Karpas-422 (cell line): ENCODE measurements at regions not wholly inside any gene's neighbourhood (a gene's known extent, or its start where the extent isn't known, plus 50 kb on each side); places are given as distances from the start of the nearest gene placed in this dataset.

Source experiments
- DNase-seq: peaks from one replicate; pipeline ENCODE4 v3.0.0-alpha.2; 2015
- H2AFZ ChIP-seq: fragments of 200-600 bp; sonication (generic); 2 replicates; pipeline ENCODE4 v1.6.1; 2014; ENCODE audit warnings: antibody characterized with exemption, low read length, mixed read lengths
- H3K27ac ChIP-seq: fragments of 200-600 bp; sonication (generic); 2 replicates; pipeline ENCODE4 v1.5.1; 2014; ENCODE audit warnings: mild to moderate bottlenecking, low read length, moderate library complexity
- H3K27me3 ChIP-seq: fragments of 200-600 bp; sonication (generic); 2 replicates; pipeline ENCODE4 v1.6.1; 2014; ENCODE audit warnings: low read length, mixed read lengths
- H3K36me3 ChIP-seq: fragments of 200-600 bp; sonication (generic); 2 replicates; pipeline ENCODE4 v1.6.1; 2014; ENCODE audit warnings: low read length, mixed read lengths; ENCODE audit not compliant: insufficient read depth
- H3K4me1 ChIP-seq: fragments of 200-600 bp; sonication (generic); 2 replicates; pipeline ENCODE4 v1.6.1; 2014; ENCODE audit warnings: mild to moderate bottlenecking, low read length, mixed read lengths
- H3K4me2 ChIP-seq: fragments of 200-600 bp; sonication (generic); 2 replicates; pipeline ENCODE4 v1.6.1; 2014; ENCODE audit warnings: low read length, low read depth, mild to moderate bottlenecking; ENCODE audit not compliant: poor library complexity, severe bottlenecking
- H3K4me3 ChIP-seq: fragments of 200-600 bp; sonication (generic); 2 replicates; pipeline ENCODE4 v1.5.1; 2014; ENCODE audit warnings: mild to moderate bottlenecking, antibody characterized with exemption, low read length, mixed read lengths
- H3K79me2 ChIP-seq: fragments of 200-600 bp; sonication (generic); 2 replicates; pipeline ENCODE4 v1.6.1; 2014; ENCODE audit warnings: mild to moderate bottlenecking, low read length, mixed read lengths
- H3K9ac ChIP-seq: fragments of 200-600 bp; sonication (generic); 2 replicates; pipeline ENCODE4 v1.6.0; 2014; ENCODE audit warnings: low read length
- H3K9me2 ChIP-seq: fragments of 200-600 bp; sonication (generic), shearing (Covaris generic); replicated peaks from 2 replicates; pipeline ENCODE4 v1.6.0; 2014; ENCODE audit warnings: mild to moderate bottlenecking, low read length, moderate library complexity; ENCODE audit not compliant: insufficient read depth
- H3K9me3 ChIP-seq: fragments of 300-700, 200-600 bp; sonication (generic); 2 replicates; pipeline ENCODE4 v1.6.1; 2014; ENCODE audit warnings: low read length, mixed read lengths
- H4K20me1 ChIP-seq: fragments of 200-600 bp; sonication (generic); 2 replicates; pipeline ENCODE4 v1.6.1; 2014; ENCODE audit warnings: mild to moderate bottlenecking, antibody characterized with exemption, low read length, low read depth; ENCODE audit not compliant: insufficient read depth

DNA sequence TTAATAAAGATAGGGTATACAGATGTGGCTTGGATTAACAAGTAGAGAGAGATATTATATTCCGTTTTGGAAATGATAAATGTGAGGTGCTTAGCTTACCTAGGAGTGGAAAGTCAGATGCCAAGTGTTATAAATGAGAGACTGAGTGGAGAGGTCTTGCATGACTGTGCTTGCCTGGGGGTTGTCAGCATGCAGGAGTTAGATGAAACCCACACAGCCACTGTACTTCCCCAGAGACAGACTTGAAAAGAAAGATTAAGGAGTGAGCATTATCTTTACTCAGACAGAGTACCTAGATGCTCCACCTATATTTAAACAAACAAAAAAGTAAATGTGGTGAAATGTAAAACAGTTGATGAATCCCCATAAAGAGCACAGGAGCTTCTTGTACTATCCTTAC is 482.7 kb downstream of the RIT2 start:
- DNase-seq = no peak
- Histone ChIP-seq H3K4me3 (no peak overlapping the region), H3K4me1 (no peaks in the 10 kb centered on the region), H3K9me3 (no peaks in the 10 kb centered on the region; the same call in 1 of the 2 replicates), H3K27ac (no peak overlapping the region), H3K79me2 (no peaks in the 10 kb centered on the region), H2AFZ (no peak overlapping the region), H3K36me3 (no peaks in the 10 kb centered on the region), H3K9ac (no peak overlapping the region), H3K27me3 (no peaks in the 10 kb centered on the region), H3K9me2 (no peaks in the 10 kb centered on the region), H3K4me2 (no peak overlapping the region), H4K20me1 (no peaks in the 10 kb centered on the region)

DNA sequence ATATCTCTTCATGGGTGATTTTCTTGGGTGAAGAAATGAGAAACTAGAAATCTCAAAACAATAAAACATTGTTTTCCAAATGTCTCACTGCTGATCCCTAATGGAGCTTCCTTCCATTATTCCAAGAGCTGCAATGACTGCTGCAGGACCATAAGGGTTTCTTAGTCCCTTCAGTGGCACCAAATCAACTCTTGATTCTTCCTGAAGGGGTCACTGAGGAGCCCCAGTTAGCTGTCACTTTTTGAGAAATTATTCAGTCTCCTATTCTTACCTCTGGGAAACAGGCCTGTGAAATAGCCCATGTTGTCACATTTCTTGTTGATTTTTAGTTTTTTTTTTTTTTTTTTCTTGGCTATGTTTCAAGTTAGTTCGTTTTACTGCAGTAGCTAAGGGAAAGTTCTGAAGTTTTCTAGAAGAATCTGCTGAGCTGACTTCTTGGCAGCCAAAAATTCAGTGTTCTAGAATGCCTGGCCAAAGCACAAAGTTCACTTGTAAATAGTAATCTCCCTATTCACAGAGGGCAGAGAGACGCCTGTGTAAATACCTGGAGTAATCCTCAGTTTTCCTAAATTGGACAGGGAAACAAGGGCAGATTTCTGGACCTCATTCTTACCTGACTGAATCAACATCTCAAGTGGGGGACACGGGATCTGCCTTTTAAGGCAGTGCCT is 480.0 kb downstream of the RIT2 start:
- no peaks in the 10 kb centered on the region; the same call in 1 of the 2 replicates for H3K9me3 ChIP-seq

DNA sequence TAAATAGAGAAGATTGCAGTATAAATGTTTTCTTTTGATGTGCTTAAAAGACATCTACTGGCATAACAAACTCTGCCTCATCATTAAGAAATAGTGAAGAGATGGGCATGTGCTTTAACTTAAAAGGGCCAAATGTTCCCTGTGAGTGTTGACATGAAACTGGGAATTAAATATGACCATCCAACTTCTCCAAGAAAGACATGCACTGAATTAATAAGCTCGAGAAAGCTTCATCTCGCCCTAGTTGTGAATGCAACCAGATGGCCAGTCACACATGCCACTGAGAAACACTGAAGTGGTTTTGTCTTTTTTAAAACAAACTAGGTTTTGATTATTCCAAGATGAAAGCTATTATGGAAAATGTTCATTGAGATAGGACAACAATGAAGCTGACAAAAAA is 479.2 kb downstream of the RIT2 start:
- Histone ChIP-seq H3K9me2 (no peaks in the 10 kb centered on the region), H3K9me3 (no peaks in the 10 kb centered on the region; the same call in 1 of the 2 replicates), H3K27me3 (no peaks in the 10 kb centered on the region), H4K20me1 (no peaks in the 10 kb centered on the region), H2AFZ (no peak overlapping the region), H3K27ac (no peak overlapping the region), H3K4me1 (no peaks in the 10 kb centered on the region), H3K9ac (no peak overlapping the region), H3K79me2 (no peaks in the 10 kb centered on the region), H3K4me2 (no peak overlapping the region), H3K36me3 (no peaks in the 10 kb centered on the region), H3K4me3 (no peak overlapping the region)
- no peak for DNase-seq

More for the DNA sequence above, 480.0 kb downstream of the RIT2 start:
- no peaks in the 10 kb centered on the region for H3K4me1 ChIP-seq
- H3K9me2 ChIP-seq = no peaks in the 10 kb centered on the region
- no peak overlapping the region for H3K9ac ChIP-seq
- no peaks in the 10 kb centered on the region for H3K27me3 ChIP-seq
- H3K27ac ChIP-seq = no peak overlapping the region
- H2AFZ ChIP-seq = no peak overlapping the region
- H3K4me3 ChIP-seq = no peak overlapping the region
- no peak for DNase-seq
- H3K36me3 ChIP-seq = no peaks in the 10 kb centered on the region
- H4K20me1 ChIP-seq = no peaks in the 10 kb centered on the region
- no peaks in the 10 kb centered on the region for H3K79me2 ChIP-seq
- no peak overlapping the region for H3K4me2 ChIP-seq

DNA sequence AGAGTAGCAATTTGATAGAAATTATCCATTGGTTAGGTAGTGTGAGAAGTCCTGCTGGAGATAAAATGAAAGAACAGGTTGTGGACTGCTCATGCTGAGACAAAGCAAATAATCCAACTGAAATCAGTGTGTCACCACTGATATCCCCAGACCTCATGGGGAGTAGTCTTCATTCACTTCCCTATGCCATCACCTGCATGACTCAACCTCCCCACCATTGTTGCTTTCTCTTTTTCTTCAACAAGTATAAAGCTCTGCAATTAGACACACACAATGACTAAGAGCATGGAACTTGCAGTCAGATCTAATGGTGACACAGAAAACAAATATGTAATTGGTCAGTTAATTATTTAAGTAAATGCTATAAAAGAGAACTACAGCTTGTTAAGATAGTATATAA is 475.3 kb downstream of the RIT2 start:
- Histone ChIP-seq H3K4me1 (no peaks in the 10 kb centered on the region), H3K9me3 (no peaks in the 10 kb centered on the region; the same call in 1 of the 2 replicates), H3K9me2 (no peaks in the 10 kb centered on the region), H3K27ac (no peak overlapping the region), H3K4me3 (no peak overlapping the region), H4K20me1 (no peaks in the 10 kb centered on the region), H3K9ac (no peak overlapping the region), H2AFZ (no peak overlapping the region), H3K27me3 (no peaks in the 10 kb centered on the region), H3K4me2 (no peak overlapping the region), H3K79me2 (no peaks in the 10 kb centered on the region), H3K36me3 (no peaks in the 10 kb centered on the region)
- DNase-seq = no peak

DNA sequence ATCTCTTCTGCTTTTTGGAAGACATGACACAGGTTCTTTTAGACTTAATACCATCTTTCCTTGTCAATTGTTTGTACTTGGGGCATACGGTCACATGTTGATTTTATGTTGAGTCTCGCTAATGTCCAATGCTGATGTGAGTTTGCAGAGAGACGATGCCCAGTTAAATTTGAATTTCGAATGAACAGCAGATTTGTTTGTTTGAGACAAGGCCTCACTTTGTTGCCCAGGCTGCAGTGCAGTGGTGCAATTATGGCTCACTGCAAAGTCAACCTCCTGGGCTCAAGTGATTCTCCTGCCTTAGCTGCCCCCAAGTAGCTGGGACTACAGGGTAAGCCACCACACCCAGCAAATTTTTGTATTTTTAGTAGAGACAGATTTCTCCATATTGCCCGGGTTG is 473.5 kb downstream of the RIT2 start:
- H3K4me1 ChIP-seq = no peaks in the 10 kb centered on the region

DNA sequence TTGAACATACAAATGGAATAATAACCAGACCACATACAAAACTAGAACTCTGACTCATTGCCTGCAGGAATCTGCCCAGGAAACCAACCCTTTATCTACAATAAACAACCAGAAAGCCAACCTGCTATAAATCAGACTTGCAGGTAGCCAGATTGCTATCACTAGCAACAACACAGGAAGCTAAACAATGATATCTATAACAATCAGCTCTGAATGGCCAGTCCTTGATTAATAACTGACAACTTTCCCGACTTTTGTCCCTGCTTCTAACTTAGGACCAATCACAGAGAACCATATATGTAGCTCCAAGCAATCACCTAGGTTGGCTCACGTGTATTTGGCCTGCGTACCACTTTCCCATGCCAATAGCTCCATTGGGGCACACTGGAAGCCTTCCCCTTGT is 470.8 kb downstream of the RIT2 start:
- no peak overlapping the region for H3K9ac ChIP-seq

More for the DNA sequence above, 473.5 kb downstream of the RIT2 start:
- DNase-seq = no peak
- H3K9ac ChIP-seq = no peak overlapping the region
- no peak overlapping the region for H3K4me3 ChIP-seq
- no peaks in the 10 kb centered on the region for H3K9me2 ChIP-seq
- no peaks in the 10 kb centered on the region for H3K36me3 ChIP-seq
- H4K20me1 ChIP-seq = no peaks in the 10 kb centered on the region
- H3K27ac ChIP-seq = no peak overlapping the region
- H2AFZ ChIP-seq = no peak overlapping the region
- H3K9me3 ChIP-seq = no peaks in the 10 kb centered on the region; the same call in 1 of the 2 replicates
- H3K27me3 ChIP-seq = no peaks in the 10 kb centered on the region
- no peak overlapping the region for H3K4me2 ChIP-seq
- no peaks in the 10 kb centered on the region for H3K79me2 ChIP-seq

DNA sequence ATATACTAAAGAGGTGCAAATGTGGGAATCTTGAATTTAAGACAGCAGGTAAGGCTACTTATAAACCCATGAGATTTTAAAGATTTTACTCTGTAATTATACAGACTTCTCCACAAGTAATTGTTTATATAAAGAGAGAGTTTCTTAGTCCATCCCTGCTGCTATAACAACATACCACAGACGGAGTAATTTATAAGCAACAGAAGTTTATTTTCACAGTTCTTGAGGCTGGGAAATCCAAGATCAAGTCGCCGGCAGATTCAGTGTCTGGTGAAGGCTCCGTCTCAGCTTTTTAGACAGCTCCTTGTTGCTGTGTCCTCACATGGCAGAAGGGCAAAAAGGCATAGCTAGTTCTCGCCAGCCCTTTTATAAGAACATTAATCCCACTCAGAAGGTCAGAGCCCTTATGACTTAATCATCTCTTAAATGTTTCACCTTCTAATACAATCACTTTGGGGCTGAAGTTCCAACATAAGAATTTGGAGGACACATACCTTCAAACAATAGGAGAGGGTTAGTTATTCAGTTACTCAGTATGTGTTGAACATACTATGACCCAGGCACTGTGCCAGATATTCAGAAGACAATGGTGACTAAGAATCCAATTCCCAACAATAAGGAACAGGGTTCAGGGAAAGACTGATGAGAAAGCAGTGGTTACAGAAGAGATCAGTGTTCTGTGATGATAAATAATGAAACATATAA is 466.0 kb downstream of the RIT2 start:
- Histone ChIP-seq H3K4me1 (no peaks in the 10 kb centered on the region), H3K9ac (no peak overlapping the region), H3K4me3 (no peak overlapping the region), H4K20me1 (no peaks in the 10 kb centered on the region), H3K9me3 (no peaks in the 10 kb centered on the region; the same call in 1 of the 2 replicates), H2AFZ (no peak overlapping the region), H3K27me3 (no peaks in the 10 kb centered on the region), H3K36me3 (no peaks in the 10 kb centered on the region), H3K9me2 (no peaks in the 10 kb centered on the region), H3K27ac (no peak overlapping the region), H3K4me2 (no peak overlapping the region), H3K79me2 (no peaks in the 10 kb centered on the region)
- no peak for DNase-seq

More for the DNA sequence above, 470.8 kb downstream of the RIT2 start:
- Histone ChIP-seq H3K4me3 (no peak overlapping the region), H3K27me3 (no peaks in the 10 kb centered on the region), H3K9me3 (no peaks in the 10 kb centered on the region; the same call in 1 of the 2 replicates), H3K4me2 (no peak overlapping the region), H3K9me2 (no peaks in the 10 kb centered on the region), H3K4me1 (no peaks in the 10 kb centered on the region), H3K36me3 (no peaks in the 10 kb centered on the region), H3K79me2 (no peaks in the 10 kb centered on the region), H2AFZ (no peak overlapping the region), H4K20me1 (no peaks in the 10 kb centered on the region), H3K27ac (no peak overlapping the region)
- no peak for DNase-seq

DNA sequence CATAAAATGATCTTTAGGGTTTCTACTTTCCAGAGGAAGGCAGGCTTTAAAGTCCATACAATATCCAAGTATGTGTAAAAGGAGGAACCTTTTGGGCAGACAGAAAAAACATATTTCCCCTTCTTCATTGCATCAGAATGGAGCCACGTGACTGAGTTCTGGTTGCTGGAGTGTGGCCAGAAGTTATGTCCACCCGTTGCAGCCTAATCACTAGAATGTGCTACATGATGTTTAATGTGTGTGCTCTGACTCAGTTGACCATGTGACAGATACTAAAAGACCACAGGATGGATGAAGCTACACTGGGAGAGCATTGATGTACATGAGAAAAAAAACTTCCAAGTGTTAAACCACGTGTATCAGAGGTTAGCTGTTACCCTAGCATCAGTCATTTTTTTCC is 460.9 kb downstream of the RIT2 start:
- Histone ChIP-seq H3K27ac (no peak overlapping the region), H3K27me3 (no peaks in the 10 kb centered on the region), H3K9me2 (no peaks in the 10 kb centered on the region), H3K4me1 (no peaks in the 10 kb centered on the region), H3K4me2 (no peak overlapping the region), H3K79me2 (no peaks in the 10 kb centered on the region), H3K36me3 (no peaks in the 10 kb centered on the region), H2AFZ (no peak overlapping the region), H4K20me1 (no peaks in the 10 kb centered on the region), H3K4me3 (no peak overlapping the region), H3K9ac (no peak overlapping the region), H3K9me3 (no peaks in the 10 kb centered on the region)
- DNase-seq = no peak
